NCI-H82 treated with DMSO at 0.1 percent for 48 hours (cell line): ENCODE measurements at regions not wholly inside any gene's neighbourhood (a gene's known extent, or its start where the extent isn't known, plus 50 kb on each side); places are given as distances from the start of the nearest gene placed in this dataset.
"Not testable (repeated sequence)": the region's sequence is repeated elsewhere in the genome, so short reads cannot be mapped to it uniquely, and the experiment has no call there.

Source experiments
- DNase-seq: peaks from one replicate; lab custom pipeline; 2025; ENCODE audit not compliant: unreplicated experiment; lab: John Stamatoyannopoulos, UW

- no peak for DNase-seq
Observed at GRCh38 chr5:5899716-5900115, 477.2 kb downstream of the ICE1 start.

DNA sequence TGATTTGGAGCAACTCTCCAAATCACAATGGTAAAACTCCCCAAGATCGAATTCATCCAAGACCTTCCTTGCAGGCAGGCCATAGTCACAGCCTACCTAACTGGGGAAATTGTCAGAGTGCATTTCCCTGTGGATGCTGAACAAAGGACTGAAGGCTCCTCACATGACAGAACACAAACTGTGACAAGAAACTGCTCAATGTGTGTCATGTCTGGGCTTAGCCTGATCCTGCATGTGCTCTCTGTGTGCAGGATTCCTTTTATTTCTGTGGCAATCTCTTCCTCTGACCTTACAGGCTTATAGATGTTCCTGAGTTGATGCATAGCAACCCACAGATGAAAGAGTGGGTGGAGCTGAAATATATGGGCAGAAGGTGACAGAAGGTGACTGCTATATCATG lies 465.8 kb downstream of the ICE1 start:
- DNase-seq, result no peak

DNA sequence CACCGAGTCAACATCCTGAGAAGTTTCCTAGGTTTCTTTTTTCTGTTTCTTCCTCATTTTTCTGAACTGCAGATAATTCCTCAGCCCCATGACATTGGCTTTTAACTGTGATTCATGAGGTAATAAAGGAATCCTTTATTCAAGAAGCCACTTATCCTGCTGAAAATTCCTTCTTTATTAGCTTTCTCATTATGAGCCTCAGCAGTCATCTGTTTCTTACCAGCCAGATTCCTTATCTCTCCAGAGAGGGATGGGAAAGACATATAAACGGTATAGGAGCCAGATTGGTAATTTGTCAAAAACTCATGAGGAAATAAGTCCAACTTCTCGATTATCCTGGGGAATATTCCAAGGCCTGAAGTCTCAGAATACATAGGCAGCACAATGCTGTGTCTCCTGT lies 465.4 kb downstream of the ICE1 start:
- DNase-seq, result no peak

DNA sequence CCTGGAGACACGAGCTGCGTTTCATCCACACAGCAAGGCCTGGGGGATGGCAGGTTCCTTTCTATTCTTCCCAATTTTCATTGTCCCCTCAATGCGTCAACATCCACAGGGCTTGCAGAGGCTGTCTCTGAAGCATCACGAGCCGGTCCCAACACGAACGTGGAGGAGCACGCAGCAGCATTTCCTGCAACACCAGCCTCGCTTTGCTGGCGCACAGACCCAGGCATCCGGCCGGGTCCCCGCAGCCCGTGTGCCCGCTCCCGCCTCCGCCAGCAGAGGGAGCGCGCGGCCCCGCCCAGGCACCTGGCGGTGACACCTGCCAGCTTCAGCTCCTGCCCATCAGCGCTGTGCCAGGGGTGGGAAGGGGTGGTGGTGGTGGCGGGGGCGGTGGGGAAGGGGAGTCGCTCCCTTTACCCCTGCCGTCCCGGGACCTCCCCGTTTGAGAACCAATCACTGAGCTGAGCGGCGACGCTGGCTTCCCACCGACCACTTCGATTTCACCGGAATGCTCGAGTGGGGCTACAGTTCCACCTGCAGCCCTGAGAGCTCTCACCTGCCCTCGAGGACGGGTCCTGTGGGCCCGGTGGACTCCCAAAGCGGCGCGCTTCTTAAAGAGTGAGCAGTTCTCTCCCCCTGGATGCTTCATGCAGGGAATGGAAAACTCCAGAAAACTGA lies 464.5 kb downstream of the ICE1 start:
- no peak for DNase-seq

DNA sequence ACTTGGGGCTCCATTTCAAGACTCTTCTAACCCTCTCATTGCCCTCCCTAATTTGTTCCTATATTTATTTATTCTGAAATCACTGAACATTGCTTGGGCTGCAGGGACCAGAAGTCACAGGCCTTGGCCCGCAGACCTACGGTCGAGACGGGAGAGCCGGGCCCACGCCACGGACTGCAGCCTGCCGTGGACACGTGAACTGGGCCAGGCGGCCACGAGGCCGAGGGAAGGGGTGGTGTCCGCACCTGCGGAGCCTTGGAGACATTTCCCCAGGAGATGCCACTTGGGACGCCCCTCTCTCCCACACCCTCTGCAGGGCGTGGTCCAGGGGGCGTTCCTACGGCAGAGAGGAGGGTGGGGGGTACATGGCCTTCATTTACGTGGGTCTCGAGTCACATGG lies 463.9 kb downstream of the ICE1 start:
- no peak for DNase-seq

- DNase-seq, result no peak
Observed at GRCh38 chr5:5885782-5886181, 463.3 kb downstream of the ICE1 start.

DNA sequence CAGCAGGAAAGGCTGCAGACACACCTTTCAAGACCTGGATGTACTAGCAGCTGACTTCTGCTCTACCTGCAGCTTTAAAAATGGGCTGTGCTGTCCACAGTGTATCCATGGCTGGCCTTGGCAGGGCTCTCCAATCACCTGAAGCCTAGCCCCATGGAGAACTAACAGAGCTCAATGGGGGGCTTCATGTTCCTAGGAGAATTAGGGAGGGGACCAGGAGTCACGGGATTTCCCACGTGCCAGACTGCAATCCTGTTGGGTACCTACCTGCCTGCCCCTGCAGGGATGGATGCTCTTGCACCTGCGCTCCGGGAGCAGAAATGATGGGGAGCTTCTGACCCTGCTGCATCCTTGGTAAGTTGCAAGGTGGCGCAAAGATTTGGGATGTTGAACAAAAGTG lies 462.1 kb downstream of the ICE1 start:
- no peak for DNase-seq

GRCh38 chr5:5883562-5883961 lies 461.1 kb downstream of the ICE1 start:
- no peak for DNase-seq

DNA sequence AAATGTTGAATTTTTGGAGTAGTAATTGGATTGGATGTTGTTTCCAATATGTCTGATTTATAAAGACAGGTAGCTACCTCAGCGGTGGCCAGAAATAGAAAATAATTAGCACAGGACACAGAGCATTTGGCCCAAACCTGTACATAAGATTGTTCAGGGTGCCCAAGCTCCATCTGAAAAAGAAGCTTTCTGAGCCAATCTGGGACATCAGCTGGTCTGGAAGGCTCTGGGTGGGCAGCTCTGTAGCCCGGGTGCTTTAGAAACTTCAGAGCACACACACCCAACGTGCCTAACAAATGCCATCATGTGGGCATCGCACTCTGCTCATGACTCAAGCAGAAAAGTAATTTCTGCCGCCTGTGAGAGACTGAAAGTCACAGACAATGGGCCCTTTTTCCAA lies 460.7 kb downstream of the ICE1 start:
- no peak for DNase-seq

DNA sequence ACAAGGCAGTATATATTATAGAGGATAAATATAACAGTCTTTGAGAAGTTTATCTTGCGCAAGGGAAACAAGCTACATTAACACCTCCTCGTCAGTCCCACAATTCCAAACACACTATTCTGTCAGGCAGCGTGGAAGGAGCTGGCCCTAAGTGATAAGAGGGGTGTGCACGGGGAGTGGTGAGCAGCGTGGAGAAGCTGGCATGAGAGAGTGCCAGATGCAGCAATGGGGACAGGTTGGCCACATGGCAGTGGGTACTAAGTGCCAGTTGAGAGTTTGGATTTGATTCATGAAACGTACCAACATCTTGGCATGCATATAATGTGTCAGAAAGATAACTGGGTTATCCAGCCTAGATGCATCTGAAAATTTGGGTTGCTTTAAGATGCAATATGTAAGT lies 460.2 kb downstream of the ICE1 start:
- DNase-seq, result no peak

- no peak for DNase-seq
Observed at GRCh38 chr5:5881294-5881693, 458.8 kb downstream of the ICE1 start.

GRCh38 chr5:5880077-5880763 lies 457.7 kb downstream of the ICE1 start:
- no peak for DNase-seq

GRCh38 chr5:5857396-5857795 lies 434.9 kb downstream of the ICE1 start:
- no peak for DNase-seq

DNA sequence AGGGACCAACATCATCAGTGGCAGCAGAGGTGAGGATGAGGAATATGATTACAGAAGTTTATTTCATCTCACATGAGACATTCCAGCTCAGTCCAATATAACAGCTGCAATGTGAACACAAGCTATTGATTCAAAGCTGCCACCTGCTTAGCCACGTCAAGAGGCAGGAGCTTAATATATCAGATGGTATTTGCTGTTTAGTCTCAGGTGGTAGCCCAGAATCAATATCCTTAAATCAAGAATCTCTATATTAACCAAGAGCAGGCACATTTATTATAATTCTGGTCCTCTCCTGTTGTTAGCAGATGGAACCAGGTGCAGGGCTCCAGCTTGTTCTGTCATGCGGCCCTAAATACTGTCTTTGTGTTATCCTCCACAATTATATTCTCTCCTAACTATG lies 431.6 kb downstream of the ICE1 start:
- no peak for DNase-seq

- DNase-seq, result no peak
Observed at GRCh38 chr5:5838493-5838892, 416.0 kb downstream of the ICE1 start.

- not testable (repeated sequence) for DNase-seq
Observed at GRCh38 chr5:5831622-5832021, 409.1 kb downstream of the ICE1 start.

GRCh38 chr5:5828619-5829018 lies 406.1 kb downstream of the ICE1 start:
- DNase-seq, result no peak

DNA sequence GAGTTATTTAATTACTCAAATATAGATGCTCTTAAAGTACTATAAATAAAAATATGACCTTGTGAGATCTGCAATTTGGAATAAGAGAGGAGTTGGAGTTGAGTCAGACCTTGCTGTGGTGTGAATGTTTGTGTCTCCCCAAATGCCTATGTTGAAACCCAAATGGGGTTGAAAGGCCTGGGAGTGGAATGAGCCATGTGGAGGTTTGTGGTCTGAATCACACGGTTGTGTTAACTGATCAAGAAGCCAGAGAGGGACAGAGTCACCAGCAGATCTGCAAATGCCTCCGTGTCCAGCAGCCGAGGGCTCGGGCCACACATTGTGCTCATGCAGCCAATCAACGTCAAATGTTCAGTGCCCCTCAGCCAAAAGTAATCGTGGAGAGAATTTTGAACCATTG lies 404.4 kb downstream of the ICE1 start:
- DNase-seq, result no peak

DNA sequence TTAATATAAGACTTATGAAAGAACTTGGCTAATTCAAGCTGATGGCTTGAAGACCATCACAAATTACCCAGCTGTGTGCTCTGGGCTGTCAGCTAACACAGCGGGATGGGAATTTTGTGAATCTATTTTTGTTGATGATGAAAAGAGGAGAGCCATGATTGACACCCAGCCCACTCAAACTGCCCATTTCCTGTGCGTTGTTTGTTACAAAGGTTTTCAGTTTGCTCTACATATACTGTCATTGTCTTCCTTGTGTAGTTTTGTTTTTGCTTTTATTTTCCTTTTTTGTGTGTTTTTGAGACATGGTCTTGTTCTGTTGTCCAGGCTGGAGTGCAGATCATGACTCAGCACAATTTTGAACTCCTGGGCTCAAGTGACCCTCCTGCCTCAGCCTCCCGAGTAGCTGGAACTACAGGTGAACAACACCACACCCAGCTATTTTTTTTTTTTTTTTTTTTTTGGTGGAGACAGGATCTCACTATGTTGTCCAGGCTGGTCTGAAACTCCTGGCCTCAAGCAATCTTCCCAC lies 400.3 kb downstream of the ICE1 start:
- no peak for DNase-seq

DNA sequence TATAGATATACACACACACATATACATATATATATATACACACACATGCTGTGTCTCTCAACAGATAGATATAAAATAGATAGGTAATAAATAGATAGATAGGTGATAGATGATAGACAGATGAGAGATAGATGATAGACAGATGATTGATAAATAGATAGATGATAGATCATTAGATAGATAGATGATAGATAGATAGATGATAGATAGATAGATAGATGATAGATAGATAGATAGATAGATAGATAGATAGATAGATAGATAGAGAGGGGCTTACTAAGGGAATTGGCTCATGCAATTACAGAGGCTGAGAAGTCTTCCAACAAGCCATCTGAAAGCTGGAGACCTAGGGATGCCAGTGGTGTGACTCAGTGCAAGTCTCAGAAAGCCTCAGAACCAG lies 394.5 kb downstream of the ICE1 start:
- no peak for DNase-seq

DNA sequence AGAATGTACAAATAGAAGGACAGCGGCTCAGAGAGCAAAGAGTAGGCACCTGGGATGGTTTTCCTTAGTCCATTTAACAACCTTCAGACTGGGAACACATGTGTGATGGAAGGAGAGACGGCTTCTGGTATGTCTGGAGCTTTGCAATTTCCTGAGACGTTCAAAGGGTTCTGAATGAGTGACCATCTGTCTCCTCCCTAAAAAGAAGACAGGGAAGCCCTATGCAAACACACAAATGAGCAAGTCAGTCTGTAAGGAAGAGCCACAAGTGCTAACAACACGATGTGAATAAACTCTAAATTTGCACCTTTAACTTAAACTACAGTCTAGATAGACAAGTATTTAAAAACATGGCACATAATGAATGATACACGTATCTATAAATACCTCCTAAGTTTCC lies 391.0 kb downstream of the ICE1 start:
- peak; percentile 13 for DNase-seq

DNA sequence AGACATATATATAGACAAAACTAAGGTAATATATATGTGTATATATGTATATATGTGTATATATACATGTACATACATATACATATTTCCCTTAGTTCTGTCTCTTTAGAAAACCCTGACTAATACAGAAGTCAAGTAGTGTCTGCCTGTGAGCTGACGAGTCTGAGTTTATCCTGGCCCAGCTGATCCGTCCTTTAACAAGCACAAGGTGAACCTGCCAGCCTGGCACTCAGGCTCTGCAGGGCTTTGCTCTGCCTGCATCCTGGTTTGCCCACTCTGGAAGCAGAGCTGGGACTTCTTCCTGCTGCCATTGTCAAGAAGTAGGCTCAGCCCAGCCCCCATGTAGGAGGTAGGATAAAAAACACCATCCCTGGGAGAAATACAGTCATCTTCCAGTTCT lies 388.0 kb downstream of the ICE1 start:
- no peak for DNase-seq

DNA sequence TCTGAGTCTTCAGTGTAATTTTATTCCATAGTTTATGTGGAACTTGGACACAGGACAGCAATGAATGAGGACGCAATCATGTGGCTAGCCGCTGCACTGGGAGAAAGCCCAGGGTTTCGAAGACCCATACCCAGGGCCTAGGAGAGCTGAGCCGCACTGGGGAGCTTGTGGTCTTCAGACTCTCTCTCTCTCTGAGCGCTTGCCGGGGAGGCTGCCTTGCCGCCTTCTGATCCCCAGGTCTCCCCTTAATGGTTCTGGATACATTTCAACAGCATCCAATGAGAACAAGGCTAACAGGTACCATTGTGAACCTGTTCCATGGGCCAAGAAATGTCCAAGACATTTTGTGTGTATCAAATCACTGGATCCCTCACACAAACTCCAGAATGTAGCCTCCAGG lies 383.4 kb downstream of the ICE1 start:
- DNase-seq, result no peak
